Spinal cord (tissue), 9 donors: ENCODE measurements at regions not wholly inside any gene's neighbourhood (a gene's known extent, or its start where the extent isn't known, plus 50 kb on each side); places are given as distances from the start of the nearest gene placed in this dataset.
"Not testable (repeated sequence)": the region's sequence is repeated elsewhere in the genome, so short reads cannot be mapped to it uniquely, and the experiment has no call there.

Source experiments
- DNase-seq, 6 donors: peaks; one replicate each; pipeline versions ENCODE4 v3.0.0 to v3.0.0-alpha.2; 2013 to 2015; ENCODE audit warnings: low spot score in 6 of 6, low read depth in 4 of 6
- H3K27ac ChIP-seq: one replicate; pipeline ENCODE4 v1.5.1; 2013; ENCODE audit warnings: low read depth, low read length, control low read depth
- H3K27me3 ChIP-seq: one replicate; pipeline ENCODE4 v1.6.1; 2013; ENCODE audit warnings: low read length; ENCODE audit not compliant: control insufficient read depth, insufficient read depth
- H3K36me3 ChIP-seq: one replicate; pipeline ENCODE4 v1.6.1; 2013; ENCODE audit warnings: low read length; ENCODE audit not compliant: control insufficient read depth, insufficient read depth
- H3K4me1 ChIP-seq: one replicate; pipeline ENCODE4 v1.6.1; 2013; ENCODE audit warnings: low read length; ENCODE audit not compliant: control insufficient read depth, insufficient read depth
- H3K4me3 ChIP-seq: one replicate; pipeline ENCODE4 v1.5.1; 2013; ENCODE audit warnings: low read depth, low read length, control low read depth
- H3K9me3 ChIP-seq: one replicate; pipeline ENCODE4 v1.6.1; 2013; ENCODE audit warnings: low read length; ENCODE audit not compliant: control insufficient read depth, insufficient read depth
- WGBS: methylation state at CpG from one replicate; pipeline ENCODE4 v1.1.5; 2013; ENCODE audit warnings: missing lambda C conversion rate; ENCODE audit not compliant: insufficient coverage; 5-methylcytosine and 5-hydroxymethylcytosine counted together
- donor health status: healthy.

DNA sequence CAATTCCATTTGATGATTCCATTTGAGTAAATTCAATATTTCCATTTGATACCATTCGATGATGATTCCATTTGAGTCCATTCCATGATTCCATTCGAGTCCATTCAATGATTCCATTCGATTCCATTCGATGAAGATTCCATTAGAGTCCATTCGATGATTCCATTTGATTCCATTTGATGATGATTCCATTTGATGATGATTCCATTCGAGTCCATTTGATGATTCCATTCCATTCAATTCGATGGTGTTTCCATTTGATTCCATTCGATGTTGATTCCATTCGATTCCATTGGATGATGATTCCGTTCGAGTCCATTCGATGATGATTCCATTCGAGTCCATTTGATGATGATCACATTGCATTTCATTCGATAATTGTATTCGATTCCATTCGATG, 1095.2 kb downstream of the RPIA start:
- H3K9me3 ChIP-seq = peaks cover 43% of the 10 kb centered on the region
- not testable (repeated sequence) for H3K4me1 ChIP-seq, H3K27ac ChIP-seq, H3K36me3 ChIP-seq, H3K4me3 ChIP-seq, H3K27me3 ChIP-seq, DNase-seq
- WGBS = 74% methylated on average over 16 of the region's 16 CpGs

GRCh38 chr2:89795530-89795929, 1104.1 kb downstream of the RPIA start:
- H3K36me3 ChIP-seq, H3K27ac ChIP-seq, H3K27me3 ChIP-seq, H3K4me3 ChIP-seq, H3K4me1 ChIP-seq, DNase-seq: not testable (repeated sequence)
- H3K9me3 ChIP-seq = peaks cover 21% of the 10 kb centered on the region
- 78% methylated on average over 17 of the region's 17 CpGs for WGBS

DNA sequence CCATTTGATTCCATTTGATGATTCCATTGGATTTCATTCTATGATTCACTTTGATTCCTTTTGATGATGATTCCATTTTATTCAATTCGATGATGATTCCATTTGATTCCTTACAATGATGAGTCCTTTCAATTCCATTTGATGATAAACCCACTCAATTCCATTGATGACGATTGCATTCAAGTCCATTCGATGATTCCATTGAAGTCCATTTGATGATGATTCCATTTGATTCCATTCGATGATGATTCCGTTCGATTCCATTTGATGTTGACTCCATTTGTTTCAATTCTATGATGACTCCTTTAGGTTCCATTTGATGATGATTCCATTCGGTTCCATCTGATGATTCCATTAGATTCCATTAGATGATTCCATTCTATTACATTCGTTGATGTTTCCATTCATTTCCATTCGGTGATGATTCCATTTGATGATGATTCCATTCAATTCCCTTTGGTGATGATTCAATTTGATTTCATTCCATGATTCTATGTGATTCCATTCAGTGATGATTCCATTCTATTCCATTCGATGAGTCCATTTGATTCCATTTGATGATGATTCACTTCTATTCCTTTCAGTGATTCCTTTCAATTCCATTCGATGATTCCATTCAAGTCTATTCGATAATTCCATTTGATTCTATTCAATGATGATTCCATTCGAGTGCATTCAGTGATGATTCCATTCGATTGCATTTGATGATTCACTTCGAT, 1106.0 kb downstream of the RPIA start:
- Histone ChIP-seq H3K4me1 (no peaks in the 10 kb centered on the region), H3K9me3 (peaks cover 27% of the 10 kb centered on the region), H3K27me3 (no peaks in the 10 kb centered on the region), H3K27ac (no peak overlapping the region), H3K4me3 (no peak overlapping the region), H3K36me3 (no peaks in the 10 kb centered on the region)
- WGBS = 67% methylated on average over 15 of the region's 15 CpGs
- no peak for DNase-seq

DNA sequence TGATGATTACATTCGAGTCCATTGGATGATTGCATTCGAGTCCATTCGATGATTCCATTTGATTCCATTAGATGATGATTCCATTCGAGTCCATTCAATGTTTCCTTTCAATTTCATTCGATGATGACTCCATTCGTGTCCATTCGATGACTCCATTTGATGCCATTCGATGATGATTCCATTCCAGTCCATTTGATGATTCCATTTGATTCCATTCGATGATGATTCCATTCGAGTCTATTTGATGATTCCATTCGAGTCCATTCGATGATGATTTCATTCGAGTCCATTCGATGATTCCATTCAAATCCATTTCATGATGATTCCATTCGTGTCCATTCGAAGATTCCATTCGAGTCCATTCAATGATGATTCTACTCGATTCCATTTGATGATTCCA, 1109.7 kb downstream of the RPIA start:
- H3K27me3 ChIP-seq, H3K4me3 ChIP-seq, DNase-seq, H3K4me1 ChIP-seq, H3K27ac ChIP-seq, H3K36me3 ChIP-seq: not testable (repeated sequence)
- H3K9me3 ChIP-seq = peaks cover 26% of the 10 kb centered on the region
- 73% methylated on average over 18 of the region's 18 CpGs for WGBS

DNA sequence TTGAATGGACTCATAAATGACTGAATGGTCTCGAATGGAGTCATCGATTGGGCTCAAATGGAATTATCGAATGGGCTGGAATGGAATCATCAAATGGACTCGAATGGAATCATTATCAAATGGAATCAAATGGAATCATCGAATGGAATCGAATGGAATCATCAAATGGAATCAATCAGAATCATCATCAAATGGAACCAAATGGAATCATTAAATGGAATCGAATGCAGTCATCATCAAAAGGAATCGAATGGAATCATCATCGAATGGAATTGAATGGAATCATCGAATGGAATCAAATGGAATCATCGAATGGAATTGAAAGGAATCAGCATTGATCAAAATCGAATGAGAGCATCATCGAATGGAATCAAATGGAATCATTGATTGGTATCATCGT, 1114.9 kb downstream of the RPIA start:
- not testable (repeated sequence) for DNase-seq, H3K36me3 ChIP-seq, H3K4me1 ChIP-seq, H3K27ac ChIP-seq, H3K4me3 ChIP-seq, H3K27me3 ChIP-seq
- H3K9me3 ChIP-seq = peaks cover 23% of the 10 kb centered on the region
- 75% methylated on average over 14 of the region's 14 CpGs for WGBS

- H3K27me3 ChIP-seq = no peaks in the 10 kb centered on the region
- 69% methylated on average over 11 of the region's 11 CpGs for WGBS
- no peak for DNase-seq
- no peak overlapping the region for H3K4me3 ChIP-seq
- peaks cover 14% of the 10 kb centered on the region for H3K9me3 ChIP-seq
- no peaks in the 10 kb centered on the region for H3K4me1 ChIP-seq
- no peak overlapping the region for H3K27ac ChIP-seq
- H3K36me3 ChIP-seq = no peaks in the 10 kb centered on the region
Observed at GRCh38 chr2:89811295-89811694, 1119.8 kb downstream of the RPIA start.

DNA sequence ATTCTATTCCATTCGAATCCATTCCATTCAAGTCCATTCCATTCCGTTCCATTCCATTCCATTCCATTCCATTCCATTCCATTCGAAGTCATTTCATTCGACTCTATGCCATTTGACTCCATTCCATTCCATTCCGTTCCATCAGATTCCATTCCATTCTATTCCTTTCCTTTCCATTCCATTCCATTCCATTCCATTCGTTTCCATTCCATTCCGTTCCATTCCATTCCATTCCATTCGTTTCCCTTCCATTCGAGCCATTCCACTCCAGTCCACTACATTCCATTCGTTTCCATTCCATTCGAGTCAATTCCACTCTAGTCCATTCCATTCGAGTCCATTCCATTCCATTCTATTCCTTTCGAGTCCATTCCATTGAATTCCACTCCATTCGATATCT, 1120.4 kb downstream of the RPIA start:
- 66% methylated on average over 14 of the region's 14 CpGs for WGBS
- H3K9me3 ChIP-seq = peaks cover 12% of the 10 kb centered on the region
- not testable (repeated sequence) for H3K4me3 ChIP-seq

GRCh38 chr2:89814359-89814758, 1122.9 kb downstream of the RPIA start:
- not testable (repeated sequence) for H3K4me3 ChIP-seq, H3K4me1 ChIP-seq, DNase-seq, H3K27ac ChIP-seq, H3K9me3 ChIP-seq, H3K36me3 ChIP-seq, H3K27me3 ChIP-seq
- WGBS = 77% methylated on average over 16 of the region's 16 CpGs

More for the DNA sequence above, 1120.4 kb downstream of the RPIA start:
- not testable (repeated sequence) for H3K27ac ChIP-seq, H3K27me3 ChIP-seq, DNase-seq, H3K4me1 ChIP-seq, H3K36me3 ChIP-seq

DNA sequence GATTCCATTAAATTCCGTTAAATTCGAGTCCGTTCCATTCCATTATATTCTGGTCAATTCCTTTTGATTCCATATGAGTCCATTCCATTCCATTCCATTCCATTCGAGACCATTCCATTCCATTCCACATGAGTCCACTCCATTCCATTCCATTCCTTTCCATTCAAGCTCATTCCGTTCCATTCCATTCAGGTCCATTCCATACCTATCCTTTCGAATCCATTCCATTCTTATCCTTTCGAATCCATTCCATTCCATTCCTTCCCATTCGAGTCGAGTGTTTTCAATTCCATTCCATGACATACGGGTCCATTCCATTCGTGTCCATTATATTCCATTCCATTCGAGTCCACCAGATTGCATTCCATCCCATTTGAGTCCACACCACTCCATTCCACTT, 1127.4 kb downstream of the RPIA start:
- Histone ChIP-seq H3K27me3 (no peaks in the 10 kb centered on the region), H3K36me3 (no peaks in the 10 kb centered on the region), H3K27ac (no peak overlapping the region), H3K4me3 (no peak overlapping the region), H3K4me1 (no peaks in the 10 kb centered on the region), H3K9me3 (no peaks in the 10 kb centered on the region)
- WGBS = 75% methylated on average over 12 of the region's 12 CpGs
- DNase-seq = no peak

DNA sequence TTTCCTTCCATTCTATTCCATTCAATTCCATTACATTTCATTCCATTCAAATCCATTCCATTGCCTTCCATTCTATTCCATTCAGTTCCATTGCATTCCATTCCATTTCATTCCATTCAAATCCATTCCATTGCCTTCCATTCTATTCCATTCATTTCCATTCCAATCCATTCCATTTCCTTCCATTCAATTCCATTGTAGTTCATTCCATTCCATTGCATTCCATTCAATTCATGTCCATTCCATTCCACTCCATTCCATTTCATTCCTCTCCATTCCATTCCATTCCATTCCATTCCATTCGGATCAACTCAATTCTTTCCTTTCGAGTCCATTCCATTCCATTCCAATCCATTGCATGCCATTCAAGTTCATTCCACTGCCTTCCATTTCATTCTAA, 1128.3 kb downstream of the RPIA start:
- H3K9me3 ChIP-seq = no peaks in the 10 kb centered on the region
- WGBS = 91% methylated on average over 2 of the region's 2 CpGs
- DNase-seq = no peak
- no peaks in the 10 kb centered on the region for H3K27me3 ChIP-seq
- H3K27ac ChIP-seq = no peak overlapping the region
- H3K4me1 ChIP-seq = no peaks in the 10 kb centered on the region
- no peaks in the 10 kb centered on the region for H3K36me3 ChIP-seq
- H3K4me3 ChIP-seq = no peak overlapping the region
